GM12891 (cell line): ENCODE measurements at regions not wholly inside any gene's neighbourhood (a gene's known extent, or its start where the extent isn't known, plus 50 kb on each side); places are given as distances from the start of the nearest gene placed in this dataset.

Experiments
- DNase-seq: peaks from one replicate; pipeline ENCODE4 v3.0.0; 2011; ENCODE audit warnings: low spot score; ENCODE audit not compliant: insufficient read length
- FAIRE-seq: peaks from 2 replicates; lab custom pipeline; 2011; peaks lifted over from hg19 to GRCh38; lab: Jason Lieb, UNC
- PAX5 ChIP-seq: IDR thresholded peaks from 2 replicates; pipeline ENCODE4 v1.6.1; 2011; ENCODE audit warnings: low read length, moderate library complexity, mild to moderate bottlenecking; ENCODE audit not compliant: insufficient read depth, severe bottlenecking
- POLR2A ChIP-seq: IDR thresholded peaks from 2 replicates; pipeline ENCODE4 v1.6.1; 2011; ENCODE audit warnings: low read depth, low read length, control low read depth
- POLR2AphosphoS5 ChIP-seq: IDR thresholded peaks from 2 replicates; pipeline ENCODE4 v1.6.1; 2011; ENCODE audit warnings: low read depth, low read length, control low read depth
- POU2F2 ChIP-seq: IDR thresholded peaks from 2 replicates; pipeline ENCODE4 v1.6.1; 2011; ENCODE audit warnings: low read depth, mild to moderate bottlenecking, control low read depth, low read length, moderate library complexity
- SPI1 ChIP-seq: IDR thresholded peaks from 2 replicates; pipeline ENCODE4 v1.6.1; 2011; ENCODE audit warnings: low read depth, low read length, control low read depth
- TAF1 ChIP-seq: IDR thresholded peaks from 2 replicates; pipeline ENCODE4 v1.6.1; 2011; ENCODE audit warnings: low read depth, low read length, control low read depth

- FAIRE-seq (no peak), DNase-seq (no peak)
- TF ChIP-seq TAF1 = no peak
- no peak for TF ChIP-seq SPI1
- TF ChIP-seq POLR2AphosphoS5 = no peak
- no peak for TF ChIP-seq POLR2A
- TF ChIP-seq POU2F2 = no peak
- TF ChIP-seq PAX5 = no peak
These were observed 270.6 kb downstream of the BCL11A start for GRCh38 chr2:60282886-60283285.

GRCh38 chr2:60281730-60282129 lies 271.7 kb downstream of the BCL11A start:
- DNase-seq = no peak
- no peak for TF ChIP-seq SPI1
- TF ChIP-seq TAF1 = no peak
- no peak for TF ChIP-seq PAX5
- TF ChIP-seq POU2F2 = no peak
- TF ChIP-seq POLR2A = no peak
- no peak for TF ChIP-seq POLR2AphosphoS5
- no peak for FAIRE-seq

GRCh38 chr2:60280238-60280637 lies 273.2 kb downstream of the BCL11A start:
- FAIRE-seq (peak; percentile 28), DNase-seq (no peak)
- TF ChIP-seq POLR2AphosphoS5 = no peak
- no peak for TF ChIP-seq POU2F2
- TF ChIP-seq POLR2A = no peak
- no peak for TF ChIP-seq PAX5

- FAIRE-seq (no peak), DNase-seq (no peak)
- TF ChIP-seq POLR2A (no peak), POLR2AphosphoS5 (no peak), POU2F2 (no peak), PAX5 (no peak)
These were observed 274.5 kb downstream of the BCL11A start for GRCh38 chr2:60278906-60279305.

GRCh38 chr2:60275958-60276357 lies 277.5 kb downstream of the BCL11A start:
- DNase-seq (no peak), FAIRE-seq (no peak)
- TF ChIP-seq POU2F2 (no peak), PAX5 (no peak), POLR2A (no peak), POLR2AphosphoS5 (no peak), TAF1 (no peak), SPI1 (no peak)

- DNase-seq = no peak
- no peak for TF ChIP-seq PAX5
- no peak for TF ChIP-seq POLR2AphosphoS5
- no peak for FAIRE-seq
These were observed 279.6 kb downstream of the BCL11A start for GRCh38 chr2:60273836-60274235.

- FAIRE-seq = no peak
- DNase-seq = no peak
- TF ChIP-seq POLR2AphosphoS5 = no peak
- TF ChIP-seq PAX5 = no peak
- TF ChIP-seq SPI1 = no peak
- TF ChIP-seq TAF1 = no peak
- TF ChIP-seq POU2F2 = no peak
- TF ChIP-seq POLR2A = no peak
These were observed 281.7 kb downstream of the BCL11A start for GRCh38 chr2:60271713-60272112.

- FAIRE-seq (no peak), DNase-seq (no peak)
- TF ChIP-seq SPI1 (no peak), TAF1 (no peak), POLR2AphosphoS5 (no peak), POLR2A (no peak), PAX5 (no peak), POU2F2 (no peak)
These were observed 282.3 kb downstream of the BCL11A start for GRCh38 chr2:60271131-60271530.

GRCh38 chr2:60268661-60269060 lies 284.8 kb downstream of the BCL11A start:
- FAIRE-seq = no peak
- no peak for DNase-seq

GRCh38 chr2:60268032-60268431 lies 285.4 kb downstream of the BCL11A start:
- no peak for DNase-seq
- FAIRE-seq = no peak
- TF ChIP-seq POLR2A (no peak), SPI1 (no peak), POU2F2 (no peak), POLR2AphosphoS5 (no peak), TAF1 (no peak), PAX5 (no peak)

More at GRCh38 chr2:60268661-60269060, 284.8 kb downstream of the BCL11A start:
- TF ChIP-seq SPI1 (no peak), POU2F2 (no peak), POLR2AphosphoS5 (no peak), TAF1 (no peak), POLR2A (no peak), PAX5 (no peak)
